RWPE2 (cell line): ENCODE measurements at regions not wholly inside any gene's neighbourhood (a gene's known extent, or its start where the extent isn't known, plus 50 kb on each side); places are given as distances from the start of the nearest gene placed in this dataset.

Source experiments
- ATAC-seq: fragments of 200-7000 bp; cut with Tn5 transposase; 3 replicates; pipeline ENCODE4 v1.9.1; 2021; ENCODE audit warnings: low read depth
- DNase-seq: peaks from one replicate; pipeline ENCODE4 v3.0.0-alpha.2; 2020; ENCODE audit warnings: low spot score
- H3K27ac ChIP-seq: fragments of 450-650 bp; 2 replicates; pipeline ENCODE4 v1.5.1; 2017; ENCODE audit warnings: mild to moderate bottlenecking; ENCODE audit not compliant: poor library complexity, severe bottlenecking
- H3K27me3 ChIP-seq: fragments of 250-450 bp; sonication (Bioruptor Pico); 2 replicates; pipeline ENCODE4 v1.5.1; 2021; ENCODE audit warnings: mild to moderate bottlenecking, moderate library complexity; ENCODE audit not compliant: insufficient read depth, poor library complexity, severe bottlenecking
- H3K36me3 ChIP-seq: fragments of 250-450 bp; sonication (Bioruptor Pico); 2 replicates; pipeline ENCODE4 v1.5.1; 2020; ENCODE audit warnings: low read depth, mild to moderate bottlenecking, moderate library complexity
- H3K4me1 ChIP-seq: fragments of 250-450 bp; sonication (Bioruptor Pico); 2 replicates; pipeline ENCODE4 v1.5.1; 2021; ENCODE audit warnings: mild to moderate bottlenecking, moderate library complexity; ENCODE audit not compliant: insufficient read depth, poor library complexity, severe bottlenecking
- H3K4me3 ChIP-seq: fragments of 250-450 bp; sonication (Bioruptor Pico); 2 replicates; pipeline ENCODE4 v1.5.1; 2021; ENCODE audit warnings: mild to moderate bottlenecking, moderate library complexity; ENCODE audit not compliant: severe bottlenecking
- H3K9me3 ChIP-seq: fragments of 250-450 bp; sonication (Bioruptor Pico); 2 replicates; pipeline ENCODE4 v1.5.1; 2021; ENCODE audit warnings: mild to moderate bottlenecking, moderate library complexity; ENCODE audit not compliant: severe bottlenecking
- CTCF ChIP-seq: fragments of 450-650 bp; IDR thresholded peaks from one replicate; pipeline ENCODE4 v1.5.1; 2017; ENCODE audit warnings: mild to moderate bottlenecking, moderate library complexity; ENCODE audit not compliant: poor library complexity, severe bottlenecking

- Histone ChIP-seq H3K36me3 (no peaks in the 10 kb centered on the region), H3K27ac (no peak overlapping the region), H3K4me1 (no peaks in the 10 kb centered on the region), H3K4me3 (no peak overlapping the region), H3K27me3 (no peaks in the 10 kb centered on the region), H3K9me3 (peaks cover 4% of the 10 kb centered on the region)
- no peak for TF ChIP-seq CTCF
- DNase-seq, result no peak
- ATAC-seq, result no peak
Measured at GRCh38 chr6:49233483-49233882, 229.6 kb downstream of the MMUT start.

- ATAC-seq (no peak), DNase-seq (no peak)
- Histone ChIP-seq H3K27ac (no peak overlapping the region), H3K9me3 (peaks cover 1% of the 10 kb centered on the region), H3K4me1 (no peaks in the 10 kb centered on the region), H3K36me3 (no peaks in the 10 kb centered on the region), H3K4me3 (no peak overlapping the region), H3K27me3 (no peaks in the 10 kb centered on the region)
- no peak for TF ChIP-seq CTCF
Measured at GRCh38 chr6:49225471-49225870, 237.6 kb downstream of the MMUT start.

GRCh38 chr6:49220293-49220692 is 242.8 kb downstream of the MMUT start:
- Histone ChIP-seq H3K27me3 (no peaks in the 10 kb centered on the region), H3K36me3 (no peaks in the 10 kb centered on the region), H3K4me1 (no peaks in the 10 kb centered on the region), H3K27ac (no peak overlapping the region), H3K9me3 (peaks cover 12% of the 10 kb centered on the region), H3K4me3 (no peak overlapping the region)
- ATAC-seq, result no peak
- no peak for TF ChIP-seq CTCF
- DNase-seq, result no peak

- no peaks in the 10 kb centered on the region for H3K9me3 ChIP-seq
- no peak for DNase-seq
- no peaks in the 10 kb centered on the region for H3K4me1 ChIP-seq
- no peak for ATAC-seq
- no peak for TF ChIP-seq CTCF
- no peak overlapping the region for H3K27ac ChIP-seq
- H3K27me3 ChIP-seq, result no peaks in the 10 kb centered on the region
- no peak overlapping the region for H3K4me3 ChIP-seq
- H3K36me3 ChIP-seq, result no peaks in the 10 kb centered on the region
Measured at GRCh38 chr6:49205526-49205925, 257.5 kb downstream of the MMUT start.

- H3K27ac ChIP-seq, result no peak overlapping the region
- H3K36me3 ChIP-seq, result no peaks in the 10 kb centered on the region
- TF ChIP-seq CTCF, result no peak
- ATAC-seq, result no peak
- no peaks in the 10 kb centered on the region for H3K9me3 ChIP-seq
- H3K4me1 ChIP-seq, result no peaks in the 10 kb centered on the region
- no peaks in the 10 kb centered on the region for H3K27me3 ChIP-seq
- no peak for DNase-seq
- H3K4me3 ChIP-seq, result no peak overlapping the region
Measured at GRCh38 chr6:49202924-49203536, 260.0 kb downstream of the MMUT start.
